K562 (cell line): ENCODE measurements at regions not wholly inside any gene's neighbourhood (a gene's known extent, or its start where the extent isn't known, plus 50 kb on each side); places are given as distances from the start of the nearest gene placed in this dataset.
A peak's percentile ranks its signal among the peaks of the same experiment; 100 is the strongest.

Source experiments
- HDGF ChIP-seq: fragments of 450-650 bp; IDR thresholded peaks from 2 replicates; pipeline ENCODE4 v1.6.1; 2016
- HIVEP1 ChIP-seq: fragments of 250-450 bp; sonication (Bioruptor Pico); IDR thresholded peaks from 2 replicates; pipeline ENCODE4 v1.4.0; 2020; ENCODE audit warnings: mild to moderate bottlenecking
- KHSRP ChIP-seq: fragments of 450-650 bp; IDR thresholded peaks from 2 replicates; pipeline ENCODE4 v1.6.1; 2017
- MAFG ChIP-seq: fragments of 450-650 bp; conservative IDR thresholded peaks from 2 replicates; pipeline ENCODE4 v1.6.1; 2016; ENCODE audit warnings: missing genetic modification characterization, missing compliant biosample characterization
- MNT ChIP-seq, 2 experiments: fragments of 450-650 bp; conservative IDR thresholded peaks; 2 replicates each; pipeline ENCODE4 v1.6.1; 2017; ENCODE audit warnings: mild to moderate bottlenecking in 2 of 2, moderate library complexity in 2 of 2
- NR2C2 ChIP-seq, 2 experiments: fragments of 200-800 bp in 1 of 2; sonication (Bioruptor generic) in 1 of 2; sonication (generic) in 1 of 2; formaldehyde crosslinking in 1 of 2; IDR thresholded peaks; 2 replicates each; pipeline versions ENCODE4 v1.6.1 to v1.8.0; 2016 to 2022; ENCODE audit warnings: mild to moderate bottlenecking in 1 of 2, missing compliant biosample characterization in 1 of 2, missing genetic modification characterization in 1 of 2, missing genetic modification reagents in 1 of 2
- RBM15 ChIP-seq: fragments of 200-400 bp; formaldehyde crosslinking; IDR thresholded peaks from 2 replicates; pipeline ENCODE4 v1.6.1; 2018; ENCODE audit warnings: mild to moderate bottlenecking, low read length, moderate library complexity; ENCODE audit not compliant: insufficient read depth
- STAG1 ChIP-seq: sonication (generic); formaldehyde crosslinking; IDR thresholded peaks from 2 replicates; pipeline ENCODE4 v1.5.0; 2020; ENCODE audit warnings: missing genetic modification reagents, borderline replicate concordance
- ZNF197 ChIP-seq: fragments of 200-800 bp; sonication (Bioruptor generic); IDR thresholded peaks from 2 replicates; pipeline ENCODE4 v1.6.1; 2016; ENCODE audit warnings: low read depth, missing genetic modification characterization, missing compliant biosample characterization
- TF ChIP-seq, protein P1 (sequence below), 3 experiments: IDR thresholded peaks in 2 of 3; conservative IDR thresholded peaks in 1 of 3; 2 replicates each; pipeline ENCODE4 v1.5.1; 2011 to 2012; ENCODE audit warnings: low read length in 3 of 3, mild to moderate bottlenecking in 3 of 3, control low read depth in 2 of 3, improper control_type of control experiment in 1 of 3, inconsistent platforms in 1 of 3, low read depth in 1 of 3, mixed read lengths in 1 of 3, moderate library complexity in 1 of 3; ENCODE audit not compliant: insufficient read depth in 2 of 3
- TF ChIP-seq, protein P2 (sequence below), 2 experiments: fragments of 450-650 bp; formaldehyde crosslinking in 1 of 2; IDR thresholded peaks; 2 replicates each; pipeline versions ENCODE4 v1.4.0 to v1.6.1; 2014 to 2020; ENCODE audit warnings: mild to moderate bottlenecking in 2 of 2, borderline replicate concordance in 1 of 2, low read depth in 1 of 2

- TF ChIP-seq RBM15 (no peak), HIVEP1 (no peak), KHSRP (no peak), HDGF (no peak), MNT (conservative IDR thresholded peaks at IDR 0.05) (no peak), STAG1 (CRISPR knock-in tag) (no peak), ZNF197 (CRISPR knock-in tag) (no peak), NR2C2 (CRISPR knock-in tag; IDR thresholded peaks at IDR 0.05) (no peak), NR2C2 (tag; IDR thresholded peaks at IDR 0.05) (no peak), MAFG (no peak)
- TF ChIP-seq, protein P1, sequence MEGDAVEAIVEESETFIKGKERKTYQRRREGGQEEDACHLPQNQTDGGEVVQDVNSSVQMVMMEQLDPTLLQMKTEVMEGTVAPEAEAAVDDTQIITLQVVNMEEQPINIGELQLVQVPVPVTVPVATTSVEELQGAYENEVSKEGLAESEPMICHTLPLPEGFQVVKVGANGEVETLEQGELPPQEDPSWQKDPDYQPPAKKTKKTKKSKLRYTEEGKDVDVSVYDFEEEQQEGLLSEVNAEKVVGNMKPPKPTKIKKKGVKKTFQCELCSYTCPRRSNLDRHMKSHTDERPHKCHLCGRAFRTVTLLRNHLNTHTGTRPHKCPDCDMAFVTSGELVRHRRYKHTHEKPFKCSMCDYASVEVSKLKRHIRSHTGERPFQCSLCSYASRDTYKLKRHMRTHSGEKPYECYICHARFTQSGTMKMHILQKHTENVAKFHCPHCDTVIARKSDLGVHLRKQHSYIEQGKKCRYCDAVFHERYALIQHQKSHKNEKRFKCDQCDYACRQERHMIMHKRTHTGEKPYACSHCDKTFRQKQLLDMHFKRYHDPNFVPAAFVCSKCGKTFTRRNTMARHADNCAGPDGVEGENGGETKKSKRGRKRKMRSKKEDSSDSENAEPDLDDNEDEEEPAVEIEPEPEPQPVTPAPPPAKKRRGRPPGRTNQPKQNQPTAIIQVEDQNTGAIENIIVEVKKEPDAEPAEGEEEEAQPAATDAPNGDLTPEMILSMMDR (IDR thresholded peaks at IDR 0.05 in 2 of 3, conservative IDR thresholded peaks at IDR 0.05 in 1 of 3; ENCODE audit: insufficient read depth in 2 of 3, low read depth in 1 of 3, low read length in 3 of 3), result no peak
- TF ChIP-seq, protein P2, sequence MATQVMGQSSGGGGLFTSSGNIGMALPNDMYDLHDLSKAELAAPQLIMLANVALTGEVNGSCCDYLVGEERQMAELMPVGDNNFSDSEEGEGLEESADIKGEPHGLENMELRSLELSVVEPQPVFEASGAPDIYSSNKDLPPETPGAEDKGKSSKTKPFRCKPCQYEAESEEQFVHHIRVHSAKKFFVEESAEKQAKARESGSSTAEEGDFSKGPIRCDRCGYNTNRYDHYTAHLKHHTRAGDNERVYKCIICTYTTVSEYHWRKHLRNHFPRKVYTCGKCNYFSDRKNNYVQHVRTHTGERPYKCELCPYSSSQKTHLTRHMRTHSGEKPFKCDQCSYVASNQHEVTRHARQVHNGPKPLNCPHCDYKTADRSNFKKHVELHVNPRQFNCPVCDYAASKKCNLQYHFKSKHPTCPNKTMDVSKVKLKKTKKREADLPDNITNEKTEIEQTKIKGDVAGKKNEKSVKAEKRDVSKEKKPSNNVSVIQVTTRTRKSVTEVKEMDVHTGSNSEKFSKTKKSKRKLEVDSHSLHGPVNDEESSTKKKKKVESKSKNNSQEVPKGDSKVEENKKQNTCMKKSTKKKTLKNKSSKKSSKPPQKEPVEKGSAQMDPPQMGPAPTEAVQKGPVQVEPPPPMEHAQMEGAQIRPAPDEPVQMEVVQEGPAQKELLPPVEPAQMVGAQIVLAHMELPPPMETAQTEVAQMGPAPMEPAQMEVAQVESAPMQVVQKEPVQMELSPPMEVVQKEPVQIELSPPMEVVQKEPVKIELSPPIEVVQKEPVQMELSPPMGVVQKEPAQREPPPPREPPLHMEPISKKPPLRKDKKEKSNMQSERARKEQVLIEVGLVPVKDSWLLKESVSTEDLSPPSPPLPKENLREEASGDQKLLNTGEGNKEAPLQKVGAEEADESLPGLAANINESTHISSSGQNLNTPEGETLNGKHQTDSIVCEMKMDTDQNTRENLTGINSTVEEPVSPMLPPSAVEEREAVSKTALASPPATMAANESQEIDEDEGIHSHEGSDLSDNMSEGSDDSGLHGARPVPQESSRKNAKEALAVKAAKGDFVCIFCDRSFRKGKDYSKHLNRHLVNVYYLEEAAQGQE (IDR thresholded peaks at IDR 0.05; ENCODE audit: borderline replicate concordance), result 0 out of 2 replicates have a peak, but pooled peaks have one; percentile 4
- TF ChIP-seq, protein P2 (CRISPR knock-in tag; IDR thresholded peaks at IDR 0.05; ENCODE audit: low read depth), result no peak
These were observed 363.1 kb downstream of the LPIN1 start for GRCh38 chr2:12109363-12110017.
